Muscle of leg (tissue), 3 donors: ENCODE measurements at regions not wholly inside any gene's neighbourhood (a gene's known extent, or its start where the extent isn't known, plus 50 kb on each side); places are given as distances from the start of the nearest gene placed in this dataset.
A peak's percentile ranks its signal among the peaks of the same experiment; 100 is the strongest.
"Not testable (repeated sequence)": the region's sequence is repeated elsewhere in the genome, so short reads cannot be mapped to it uniquely, and the experiment has no call there.

Experiments used
- DNase-seq: peaks from one replicate; pipeline ENCODE4 v3.0.0; 2013
- H3K27ac ChIP-seq: one replicate; pipeline ENCODE4 v1.5.1; 2013; ENCODE audit warnings: mild to moderate bottlenecking, low read length, control low read depth
- H3K27me3 ChIP-seq: one replicate; pipeline ENCODE4 v1.6.1; 2013; ENCODE audit warnings: low read length; ENCODE audit not compliant: control insufficient read depth, insufficient read depth
- H3K36me3 ChIP-seq: one replicate; pipeline ENCODE4 v1.6.1; 2013; ENCODE audit warnings: low read length; ENCODE audit not compliant: control insufficient read depth, insufficient read depth
- H3K4me1 ChIP-seq: one replicate; pipeline ENCODE4 v1.6.1; 2013; ENCODE audit warnings: low read length; ENCODE audit not compliant: control insufficient read depth, insufficient read depth
- H3K4me3 ChIP-seq: one replicate; pipeline ENCODE4 v1.5.1; 2013; ENCODE audit warnings: low read length, control low read depth
- H3K9me3 ChIP-seq: replicated peaks from 2 replicates; pipeline ENCODE4 v1.6.1; 2013; ENCODE audit warnings: low read depth, low read length; ENCODE audit not compliant: control insufficient read depth
- WGBS: methylation state at CpG from one replicate; pipeline ENCODE4 v1.1.5; 2013; ENCODE audit warnings: missing lambda C conversion rate; ENCODE audit not compliant: insufficient coverage; 5-methylcytosine and 5-hydroxymethylcytosine counted together

GRCh38 chr5:103391659-103392058, 133.1 kb downstream of the MACIR start:
- no peak for DNase-seq
- no CpG with 5 or more reads among the region's 5 CpGs for WGBS
- no peaks in the 10 kb centered on the region for H3K9me3 ChIP-seq
- H3K36me3 ChIP-seq, result no peaks in the 10 kb centered on the region
- H3K27ac ChIP-seq, result no peak overlapping the region
- peaks cover 14% of the 10 kb centered on the region for H3K4me1 ChIP-seq
- no peak overlapping the region for H3K4me3 ChIP-seq
- no peaks in the 10 kb centered on the region for H3K27me3 ChIP-seq

- peaks cover 14% of the 10 kb centered on the region for H3K4me1 ChIP-seq
- no peak overlapping the region for H3K27ac ChIP-seq
- H3K9me3 ChIP-seq, result no peaks in the 10 kb centered on the region
- 53% methylated on average over 3 of the region's 3 CpGs for WGBS
- H3K4me3 ChIP-seq, result no peak overlapping the region
- no peaks in the 10 kb centered on the region for H3K27me3 ChIP-seq
- no peaks in the 10 kb centered on the region for H3K36me3 ChIP-seq
- DNase-seq, result no peak
Measured at GRCh38 chr5:103389846-103390245, 131.3 kb downstream of the MACIR start.

- H3K27me3 ChIP-seq, result no peaks in the 10 kb centered on the region
- peaks cover 14% of the 10 kb centered on the region for H3K4me1 ChIP-seq
- H3K36me3 ChIP-seq, result no peaks in the 10 kb centered on the region
- 40% methylated on average over 1 of the region's 2 CpGs for WGBS
- H3K4me3 ChIP-seq, result no peak overlapping the region
- H3K9me3 ChIP-seq, result no peaks in the 10 kb centered on the region
- H3K27ac ChIP-seq, result no peak overlapping the region
- no peak for DNase-seq
Measured at GRCh38 chr5:103389357-103389756, 130.8 kb downstream of the MACIR start.

- Histone ChIP-seq H3K9me3 (no peaks in the 10 kb centered on the region), H3K36me3 (no peaks in the 10 kb centered on the region), H3K4me1 (no peaks in the 10 kb centered on the region), H3K27ac (no peak overlapping the region), H3K27me3 (no peaks in the 10 kb centered on the region), H3K4me3 (no peak overlapping the region)
- DNase-seq, result no peak
Measured at GRCh38 chr5:103385722-103386121, 127.2 kb downstream of the MACIR start.

GRCh38 chr5:103377638-103378037, 119.1 kb downstream of the MACIR start:
- H3K36me3 ChIP-seq, H3K9me3 ChIP-seq, H3K27ac ChIP-seq, H3K27me3 ChIP-seq, H3K4me3 ChIP-seq, H3K4me1 ChIP-seq, DNase-seq: not testable (repeated sequence)
- 90% methylated on average over 3 of the region's 4 CpGs for WGBS

- H3K36me3 ChIP-seq, result no peaks in the 10 kb centered on the region
- H3K27me3 ChIP-seq, result no peaks in the 10 kb centered on the region
- H3K9me3 ChIP-seq, result no peaks in the 10 kb centered on the region
- no peak overlapping the region for H3K27ac ChIP-seq
- H3K4me3 ChIP-seq, result no peak overlapping the region
- no peaks in the 10 kb centered on the region for H3K4me1 ChIP-seq
- no peak for DNase-seq
- 91% methylated on average over 1 of the region's 3 CpGs for WGBS
Measured at GRCh38 chr5:103375863-103376591, 117.5 kb downstream of the MACIR start.

GRCh38 chr5:103375350-103375749, 116.8 kb downstream of the MACIR start:
- no peaks in the 10 kb centered on the region for H3K4me1 ChIP-seq
- H3K9me3 ChIP-seq, result no peaks in the 10 kb centered on the region
- DNase-seq, result no peak
- no peaks in the 10 kb centered on the region for H3K27me3 ChIP-seq
- H3K36me3 ChIP-seq, result no peaks in the 10 kb centered on the region
- H3K4me3 ChIP-seq, result no peak overlapping the region
- WGBS, result no CpG with 5 or more reads among the region's 1 CpG
- H3K27ac ChIP-seq, result no peak overlapping the region

GRCh38 chr5:103374473-103374963, 116.0 kb downstream of the MACIR start:
- WGBS, result no CpG with 5 or more reads among the region's 4 CpGs
- no peak overlapping the region for H3K4me3 ChIP-seq
- H3K27me3 ChIP-seq, result no peaks in the 10 kb centered on the region
- no peak overlapping the region for H3K27ac ChIP-seq
- DNase-seq, result no peak
- H3K4me1 ChIP-seq, result no peaks in the 10 kb centered on the region
- H3K36me3 ChIP-seq, result no peaks in the 10 kb centered on the region
- no peaks in the 10 kb centered on the region for H3K9me3 ChIP-seq

- no peak overlapping the region for H3K27ac ChIP-seq
- no peaks in the 10 kb centered on the region for H3K4me1 ChIP-seq
- no peaks in the 10 kb centered on the region for H3K36me3 ChIP-seq
- no peaks in the 10 kb centered on the region for H3K27me3 ChIP-seq
- WGBS, result 84% methylated on average over 4 of the region's 9 CpGs
- H3K9me3 ChIP-seq, result no peaks in the 10 kb centered on the region
- DNase-seq, result no peak
- H3K4me3 ChIP-seq, result no peak overlapping the region
Measured at GRCh38 chr5:103373597-103374472, 115.3 kb downstream of the MACIR start.

GRCh38 chr5:103371046-103371607, 112.6 kb downstream of the MACIR start:
- 50% methylated on average over 1 of the region's 2 CpGs for WGBS

More at GRCh38 chr5:103371046-103371607, 112.6 kb downstream of the MACIR start:
- no peaks in the 10 kb centered on the region for H3K9me3 ChIP-seq
- H3K27me3 ChIP-seq, result no peaks in the 10 kb centered on the region
- no peak overlapping the region for H3K27ac ChIP-seq
- DNase-seq, result peak; percentile 22
- no peaks in the 10 kb centered on the region for H3K36me3 ChIP-seq
- H3K4me1 ChIP-seq, result no peaks in the 10 kb centered on the region
- H3K4me3 ChIP-seq, result no peak overlapping the region
